Neural progenitor cell (in vitro differentiated cells): ENCODE measurements at regions not wholly inside any gene's neighbourhood (a gene's known extent, or its start where the extent isn't known, plus 50 kb on each side); places are given as distances from the start of the nearest gene placed in this dataset.

Experiments
- EZH2 ChIP-seq: fragments of 200-600 bp; sonication (generic); IDR thresholded peaks from 2 replicates; pipeline ENCODE4 v1.6.1; 2017; ENCODE audit warnings: antibody characterized with exemption, mild to moderate bottlenecking, moderate library complexity
- EZH2phosphoT487 ChIP-seq: fragments of 200-600 bp; sonication (generic); IDR thresholded peaks from 2 replicates; pipeline ENCODE4 v1.6.1; 2017; ENCODE audit warnings: antibody characterized with exemption
- TF ChIP-seq, protein P1 (sequence below): fragments of 200-600 bp; sonication (generic); IDR thresholded peaks from 2 replicates; pipeline ENCODE4 v1.5.1; 2017; ENCODE audit warnings: antibody characterized with exemption, mild to moderate bottlenecking

DNA sequence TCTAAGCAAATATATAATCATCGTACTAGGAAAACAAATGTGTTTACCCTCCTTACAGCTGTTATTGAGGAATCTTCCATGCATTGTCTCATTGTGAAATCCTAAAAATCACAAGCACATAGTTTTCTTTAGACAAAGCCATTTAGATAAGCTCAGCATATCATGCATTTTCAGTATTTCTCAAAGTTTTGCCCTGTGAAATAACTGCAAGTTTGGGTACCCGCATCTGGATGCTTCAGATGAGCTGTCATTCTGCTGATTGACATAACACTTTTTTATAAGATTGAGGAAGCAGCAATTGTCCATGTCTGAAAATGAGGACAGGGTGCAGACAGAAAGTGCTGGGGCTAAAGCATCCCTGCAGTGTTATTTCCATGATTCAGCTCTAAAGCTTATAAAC lies 96.2 kb downstream of the IYD start:
- no peak for TF ChIP-seq EZH2phosphoT487
- TF ChIP-seq, protein P1, sequence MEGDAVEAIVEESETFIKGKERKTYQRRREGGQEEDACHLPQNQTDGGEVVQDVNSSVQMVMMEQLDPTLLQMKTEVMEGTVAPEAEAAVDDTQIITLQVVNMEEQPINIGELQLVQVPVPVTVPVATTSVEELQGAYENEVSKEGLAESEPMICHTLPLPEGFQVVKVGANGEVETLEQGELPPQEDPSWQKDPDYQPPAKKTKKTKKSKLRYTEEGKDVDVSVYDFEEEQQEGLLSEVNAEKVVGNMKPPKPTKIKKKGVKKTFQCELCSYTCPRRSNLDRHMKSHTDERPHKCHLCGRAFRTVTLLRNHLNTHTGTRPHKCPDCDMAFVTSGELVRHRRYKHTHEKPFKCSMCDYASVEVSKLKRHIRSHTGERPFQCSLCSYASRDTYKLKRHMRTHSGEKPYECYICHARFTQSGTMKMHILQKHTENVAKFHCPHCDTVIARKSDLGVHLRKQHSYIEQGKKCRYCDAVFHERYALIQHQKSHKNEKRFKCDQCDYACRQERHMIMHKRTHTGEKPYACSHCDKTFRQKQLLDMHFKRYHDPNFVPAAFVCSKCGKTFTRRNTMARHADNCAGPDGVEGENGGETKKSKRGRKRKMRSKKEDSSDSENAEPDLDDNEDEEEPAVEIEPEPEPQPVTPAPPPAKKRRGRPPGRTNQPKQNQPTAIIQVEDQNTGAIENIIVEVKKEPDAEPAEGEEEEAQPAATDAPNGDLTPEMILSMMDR = no peak
- TF ChIP-seq EZH2 = no peak
